ENCODE measurements at regions not wholly inside any gene's neighbourhood (a gene's known extent, or its start where the extent isn't known, plus 50 kb on each side); places are given as distances from the start of the nearest gene placed in this dataset.

DNA sequence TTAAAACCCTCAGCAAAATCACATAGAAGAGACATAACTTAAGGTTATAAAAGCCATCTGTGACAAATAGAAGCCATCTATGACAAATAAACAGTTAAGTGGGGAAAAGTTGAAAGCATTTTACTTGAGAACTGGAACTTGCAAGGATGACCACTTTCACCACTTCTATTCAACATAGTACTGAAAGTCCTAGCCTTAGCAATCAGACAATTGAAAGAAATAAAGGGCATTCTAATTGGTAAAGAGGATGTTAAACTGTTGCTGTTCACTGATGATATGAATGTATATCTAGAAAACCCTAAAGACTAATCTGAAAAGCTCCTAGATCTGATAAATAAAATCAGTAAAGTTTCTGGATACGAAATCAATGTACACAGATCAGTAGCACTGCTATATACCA is 186.9 kb upstream of the SATB1 start:
- TF ChIP-seq ZNF654 (tag by site-specific recombination; IDR thresholded peaks at IDR 0.05; ENCODE audit: low read depth) (no peak), ZNF639 (tag by site-specific recombination; IDR thresholded peaks at IDR 0.05) (no peak), ZNF335 (tag by site-specific recombination; conservative IDR thresholded peaks at IDR 0.05) (no peak), TSHZ1 (tag by site-specific recombination; IDR thresholded peaks at IDR 0.05; ENCODE audit: borderline replicate concordance) (no peak), PBX3 (CRISPR knock-in tag; IDR thresholded peaks at IDR 0.05) (no peak), TCF7L2 (IDR thresholded peaks at IDR 0.05; ENCODE audit: borderline replicate concordance, low read depth, low read length) (no peak), ZNF707 (tag by site-specific recombination; IDR thresholded peaks at IDR 0.05) (no peak), ZNF747 (tag by site-specific recombination; IDR thresholded peaks at IDR 0.05) (no peak), ZNF768 (tag by site-specific recombination; IDR thresholded peaks at IDR 0.05) (no peak)
- TF ChIP-seq, protein P1, sequence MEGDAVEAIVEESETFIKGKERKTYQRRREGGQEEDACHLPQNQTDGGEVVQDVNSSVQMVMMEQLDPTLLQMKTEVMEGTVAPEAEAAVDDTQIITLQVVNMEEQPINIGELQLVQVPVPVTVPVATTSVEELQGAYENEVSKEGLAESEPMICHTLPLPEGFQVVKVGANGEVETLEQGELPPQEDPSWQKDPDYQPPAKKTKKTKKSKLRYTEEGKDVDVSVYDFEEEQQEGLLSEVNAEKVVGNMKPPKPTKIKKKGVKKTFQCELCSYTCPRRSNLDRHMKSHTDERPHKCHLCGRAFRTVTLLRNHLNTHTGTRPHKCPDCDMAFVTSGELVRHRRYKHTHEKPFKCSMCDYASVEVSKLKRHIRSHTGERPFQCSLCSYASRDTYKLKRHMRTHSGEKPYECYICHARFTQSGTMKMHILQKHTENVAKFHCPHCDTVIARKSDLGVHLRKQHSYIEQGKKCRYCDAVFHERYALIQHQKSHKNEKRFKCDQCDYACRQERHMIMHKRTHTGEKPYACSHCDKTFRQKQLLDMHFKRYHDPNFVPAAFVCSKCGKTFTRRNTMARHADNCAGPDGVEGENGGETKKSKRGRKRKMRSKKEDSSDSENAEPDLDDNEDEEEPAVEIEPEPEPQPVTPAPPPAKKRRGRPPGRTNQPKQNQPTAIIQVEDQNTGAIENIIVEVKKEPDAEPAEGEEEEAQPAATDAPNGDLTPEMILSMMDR (tag by site-specific recombination; IDR thresholded peaks at IDR 0.05) = no peak

All from HEK293 (cell line).